ENCODE measurements at regions not wholly inside any gene's neighbourhood (a gene's known extent, or its start where the extent isn't known, plus 50 kb on each side); places are given as distances from the start of the nearest gene placed in this dataset.
"Not testable (repeated sequence)": the region's sequence is repeated elsewhere in the genome, so short reads cannot be mapped to it uniquely, and the experiment has no call there.

GRCh38 chr14:101301011-101301410 lies 260.3 kb upstream of the DIO3 start:
- no peak for DNase-seq

GRCh38 chr14:101307162-101307561 lies 254.1 kb upstream of the DIO3 start:
- not testable (repeated sequence) for DNase-seq

- DNase-seq, result not testable (repeated sequence)
Observed at GRCh38 chr14:101311186-101311585, 250.1 kb upstream of the DIO3 start.

GRCh38 chr14:101313268-101313667 lies 248.0 kb upstream of the DIO3 start:
- no peak for DNase-seq

GRCh38 chr14:101315802-101316296 lies 245.4 kb upstream of the DIO3 start:
- DNase-seq, result no peak

GRCh38 chr14:101318271-101318670 lies 243.0 kb upstream of the DIO3 start:
- DNase-seq, result no peak

GRCh38 chr14:101320396-101320795 lies 240.9 kb upstream of the DIO3 start:
- no peak for DNase-seq

GRCh38 chr14:101322223-101322622 lies 239.1 kb upstream of the DIO3 start:
- no peak for DNase-seq

GRCh38 chr14:101323111-101323510 lies 238.2 kb upstream of the DIO3 start:
- DNase-seq, result no peak

- not testable (repeated sequence) for DNase-seq
Observed at GRCh38 chr14:101323614-101324235, 237.6 kb upstream of the DIO3 start.

- no peak for DNase-seq
Observed at GRCh38 chr14:101325319-101325718, 236.0 kb upstream of the DIO3 start.

GRCh38 chr14:101328412-101329028 lies 232.8 kb upstream of the DIO3 start:
- DNase-seq, result no peak

- no peak for DNase-seq
Observed at GRCh38 chr14:101330416-101331140, 230.7 kb upstream of the DIO3 start.

GRCh38 chr14:101331141-101331525 lies 230.2 kb upstream of the DIO3 start:
- no peak for DNase-seq

- no peak for DNase-seq
Observed at GRCh38 chr14:101331661-101332169, 229.6 kb upstream of the DIO3 start.

GRCh38 chr14:101332281-101332680 lies 229.0 kb upstream of the DIO3 start:
- DNase-seq, result no peak

- no peak for DNase-seq
Observed at GRCh38 chr14:101333335-101334280, 227.7 kb upstream of the DIO3 start.

GRCh38 chr14:101334656-101335055 lies 226.6 kb upstream of the DIO3 start:
- no peak for DNase-seq

GRCh38 chr14:101335061-101335661 lies 226.1 kb upstream of the DIO3 start:
- DNase-seq, result no peak

GRCh38 chr14:101336183-101336582 lies 225.1 kb upstream of the DIO3 start:
- no peak for DNase-seq

- DNase-seq, result no peak
Observed at GRCh38 chr14:101337053-101337452, 224.2 kb upstream of the DIO3 start.

- DNase-seq, result no peak
Observed at GRCh38 chr14:101340556-101340955, 220.7 kb upstream of the DIO3 start.

All from activated naive CD4-positive, alpha-beta T cell (primary cell).